Fibroblast of lung (primary cell): ENCODE measurements at regions not wholly inside any gene's neighbourhood (a gene's known extent, or its start where the extent isn't known, plus 50 kb on each side); places are given as distances from the start of the nearest gene placed in this dataset.

Experiments
- DNase-seq, 2 donors: peaks; one replicate each; pipeline versions ENCODE4 v3.0.0 to v3.0.0-alpha.2; 2010; ENCODE audit warnings: low read depth in 2 of 2
- H2AFZ ChIP-seq: 2 replicates; pipeline ENCODE4 v1.5.1; 2012; ENCODE audit warnings: low read length, control low read depth, inconsistent platforms
- H3K27ac ChIP-seq: 2 replicates; pipeline ENCODE4 v1.5.1; 2011; ENCODE audit warnings: low read length, control low read depth; ENCODE audit not compliant: insufficient read depth
- H3K27me3 ChIP-seq: 2 replicates; pipeline ENCODE4 v1.5.1; 2011; ENCODE audit warnings: mild to moderate bottlenecking, low read length; ENCODE audit not compliant: control insufficient read depth, insufficient read depth
- H3K36me3 ChIP-seq: 2 replicates; pipeline ENCODE4 v1.5.1; 2011; ENCODE audit warnings: low read length; ENCODE audit not compliant: control insufficient read depth, insufficient read depth
- H3K4me1 ChIP-seq: 2 replicates; pipeline ENCODE4 v1.5.1; 2011; ENCODE audit warnings: low read length; ENCODE audit not compliant: control insufficient read depth, insufficient read depth; ENCODE audit errors: extremely low read depth
- H3K4me2 ChIP-seq: 2 replicates; pipeline ENCODE4 v1.5.1; 2011; ENCODE audit warnings: low read length, control low read depth; ENCODE audit not compliant: insufficient read depth; ENCODE audit errors: extremely low read depth
- H3K4me3 ChIP-seq, 4 experiments: fragments of 200-600 bp in 1 of 4; sonication (generic) in 1 of 4; replicated peaks in 1 of 4; 2 replicates each; pipeline ENCODE4 v1.5.1; 2011 to 2016; ENCODE audit warnings: low read length in 4 of 4, low read depth in 3 of 4, mild to moderate bottlenecking in 3 of 4, control low read depth in 2 of 4, inconsistent platforms in 1 of 4, mixed read lengths in 1 of 4; ENCODE audit not compliant: insufficient read depth in 1 of 4; ENCODE audit errors: control extremely low read depth in 1 of 4
- H3K79me2 ChIP-seq: 2 replicates; pipeline ENCODE4 v1.5.1; 2012; ENCODE audit warnings: mild to moderate bottlenecking, low read length, inconsistent platforms; ENCODE audit not compliant: control insufficient read depth, insufficient read depth
- H3K9ac ChIP-seq: 2 replicates; pipeline ENCODE4 v1.5.1; 2011; ENCODE audit warnings: mild to moderate bottlenecking, low read length, control low read depth; ENCODE audit not compliant: insufficient read depth
- H3K9me3 ChIP-seq: 2 replicates; pipeline ENCODE4 v1.5.1; 2012; ENCODE audit warnings: low read depth, low read length; ENCODE audit not compliant: control insufficient read depth, insufficient read depth
- H4K20me1 ChIP-seq: 2 replicates; pipeline ENCODE4 v1.5.1; 2011; ENCODE audit warnings: low read length; ENCODE audit not compliant: control insufficient read depth, insufficient read depth; ENCODE audit errors: extremely low read depth
- CTCF ChIP-seq, 2 donors: IDR thresholded peaks in 1 of 2; conservative IDR thresholded peaks in 1 of 2; 1 replicate in 1 of 2; 2 replicates in 1 of 2; pipeline ENCODE4 v1.5.1; 2011 to 2012; ENCODE audit warnings: low read length in 2 of 2, control low read depth in 1 of 2, inconsistent platforms in 1 of 2, low read depth in 1 of 2, mild to moderate bottlenecking in 1 of 2
- EZH2 ChIP-seq: IDR thresholded peaks from 2 replicates; pipeline ENCODE4 v1.5.1; 2012; ENCODE audit warnings: low read length, control low read depth, mild to moderate bottlenecking; ENCODE audit errors: missing control alignments

GRCh38 chr4:181161669-181162068 lies 1081.5 kb upstream of the TENM3 start:
- no peak overlapping the region for H3K4me2 ChIP-seq
- H3K4me1 ChIP-seq: no peaks in the 10 kb centered on the region
- no peak overlapping the region for H2AFZ ChIP-seq
- H3K27me3 ChIP-seq: no peaks in the 10 kb centered on the region
- no peaks in the 10 kb centered on the region for H3K36me3 ChIP-seq
- no peak overlapping the region for H3K27ac ChIP-seq
- H3K9me3 ChIP-seq: no peaks in the 10 kb centered on the region
- TF ChIP-seq EZH2: no peak
- no peak for TF ChIP-seq CTCF (conservative IDR thresholded peaks at IDR 0.05 in 1 of 2, IDR thresholded peaks at IDR 0.05 in 1 of 2; ENCODE audit: low read depth in 1 of 2, low read length in 2 of 2)
- no peak overlapping the region for H3K9ac ChIP-seq
- no peak overlapping the region for H3K4me3 ChIP-seq
- no peaks in the 10 kb centered on the region for H3K79me2 ChIP-seq
- H4K20me1 ChIP-seq: no peaks in the 10 kb centered on the region
- DNase-seq: peak in 1 of 2 donors; percentile 71

GRCh38 chr4:181162266-181162665 lies 1080.9 kb upstream of the TENM3 start:
- no peak overlapping the region for H3K4me2 ChIP-seq
- no peak for DNase-seq

GRCh38 chr4:181162676-181163075 lies 1080.5 kb upstream of the TENM3 start:
- no peak overlapping the region for H2AFZ ChIP-seq
- no peaks in the 10 kb centered on the region for H3K36me3 ChIP-seq
- H3K9ac ChIP-seq: no peak overlapping the region
- no peak overlapping the region for H3K4me3 ChIP-seq
- no peak for TF ChIP-seq CTCF (conservative IDR thresholded peaks at IDR 0.05 in 1 of 2, IDR thresholded peaks at IDR 0.05 in 1 of 2; ENCODE audit: low read depth in 1 of 2, low read length in 2 of 2)
- TF ChIP-seq EZH2: no peak
- no peaks in the 10 kb centered on the region for H3K27me3 ChIP-seq
- no peaks in the 10 kb centered on the region for H3K79me2 ChIP-seq
- DNase-seq: no peak
- no peaks in the 10 kb centered on the region for H3K4me1 ChIP-seq
- H4K20me1 ChIP-seq: no peaks in the 10 kb centered on the region
- H3K27ac ChIP-seq: no peak overlapping the region
- no peak overlapping the region for H3K4me2 ChIP-seq
- no peaks in the 10 kb centered on the region for H3K9me3 ChIP-seq

More at GRCh38 chr4:181162266-181162665, 1080.9 kb upstream of the TENM3 start:
- Histone ChIP-seq H4K20me1 (no peaks in the 10 kb centered on the region), H3K4me3 (no peak overlapping the region), H3K9ac (no peak overlapping the region), H2AFZ (no peak overlapping the region), H3K27ac (no peak overlapping the region), H3K4me1 (no peaks in the 10 kb centered on the region), H3K27me3 (no peaks in the 10 kb centered on the region), H3K79me2 (no peaks in the 10 kb centered on the region), H3K36me3 (no peaks in the 10 kb centered on the region), H3K9me3 (no peaks in the 10 kb centered on the region)
- no peak for TF ChIP-seq CTCF (conservative IDR thresholded peaks at IDR 0.05 in 1 of 2, IDR thresholded peaks at IDR 0.05 in 1 of 2; ENCODE audit: low read depth in 1 of 2, low read length in 2 of 2)
- TF ChIP-seq EZH2: no peak
